ENCODE measurements at regions not wholly inside any gene's neighbourhood (a gene's known extent, or its start where the extent isn't known, plus 50 kb on each side); places are given as distances from the start of the nearest gene placed in this dataset.
"Not testable (repeated sequence)": the region's sequence is repeated elsewhere in the genome, so short reads cannot be mapped to it uniquely, and the experiment has no call there.

GRCh38 chr16:35585411-35585810, 2126.0 kb downstream of the TP53TG3F start:
- no peak for DNase-seq

- not testable (repeated sequence) for DNase-seq
These were observed 2131.5 kb downstream of the TP53TG3F start for GRCh38 chr16:35590913-35591312.

- no peak for DNase-seq
These were observed 2137.1 kb downstream of the TP53TG3F start for GRCh38 chr16:35596467-35596866.

GRCh38 chr16:35598696-35599332, 2139.4 kb downstream of the TP53TG3F start:
- no peak for DNase-seq

- DNase-seq, result no peak
These were observed 2140.2 kb downstream of the TP53TG3F start for GRCh38 chr16:35599429-35600160.

- not testable (repeated sequence) for DNase-seq
These were observed 2140.7 kb downstream of the TP53TG3F start for GRCh38 chr16:35600161-35600555.

- no peak for DNase-seq
These were observed 2142.7 kb downstream of the TP53TG3F start for GRCh38 chr16:35602116-35602515.

- not testable (repeated sequence) for DNase-seq
These were observed 2144.0 kb downstream of the TP53TG3F start for GRCh38 chr16:35603371-35603770.

GRCh38 chr16:35605921-35606320, 2146.5 kb downstream of the TP53TG3F start:
- DNase-seq, result no peak

- DNase-seq, result not testable (repeated sequence)
These were observed 2155.5 kb downstream of the TP53TG3F start for GRCh38 chr16:35614883-35615282.

- DNase-seq, result not testable (repeated sequence)
These were observed 2159.8 kb downstream of the TP53TG3F start for GRCh38 chr16:35619176-35619575.

- no peak for DNase-seq
These were observed 2166.6 kb downstream of the TP53TG3F start for GRCh38 chr16:35626041-35626440.

- DNase-seq, result no peak
These were observed 2169.6 kb downstream of the TP53TG3F start for GRCh38 chr16:35628976-35629375.

- DNase-seq, result no peak
These were observed 2172.0 kb downstream of the TP53TG3F start for GRCh38 chr16:35631261-35631945.

- DNase-seq, result no peak
These were observed 2177.2 kb downstream of the TP53TG3F start for GRCh38 chr16:35636480-35637230.

- DNase-seq, result no peak
These were observed 2178.3 kb downstream of the TP53TG3F start for GRCh38 chr16:35637683-35638082.

- no peak for DNase-seq
These were observed 2180.1 kb downstream of the TP53TG3F start for GRCh38 chr16:35639233-35640205.

- no peak for DNase-seq
These were observed 2183.0 kb downstream of the TP53TG3F start for GRCh38 chr16:35642322-35642835.

GRCh38 chr16:35651841-35652240, 2192.4 kb downstream of the TP53TG3F start:
- DNase-seq, result no peak

GRCh38 chr16:35664091-35664693, 2204.8 kb downstream of the TP53TG3F start:
- DNase-seq, result no peak

- no peak for DNase-seq
These were observed 2225.7 kb downstream of the TP53TG3F start for GRCh38 chr16:35685085-35685484.
